ENCODE measurements at regions not wholly inside any gene's neighbourhood (a gene's known extent, or its start where the extent isn't known, plus 50 kb on each side); places are given as distances from the start of the nearest gene placed in this dataset.

GRCh38 chr5:56520986-56521730 lies 288.0 kb upstream of the ANKRD55 start:
- H3K9me3 ChIP-seq (ENCODE audit: severe bottlenecking), result no peaks in the 10 kb centered on the region
- no peaks in the 10 kb centered on the region for H3K27me3 ChIP-seq (ENCODE audit: insufficient read depth, low read depth, severe bottlenecking)
- no peak for TF ChIP-seq CTCF (IDR thresholded peaks at IDR 0.05; ENCODE audit: low read depth, low read length)
- no peaks in the 10 kb centered on the region for H3K36me3 ChIP-seq
- no peak for DNase-seq
- H3K4me3 ChIP-seq (ENCODE audit: low read depth, low read length), result no peak overlapping the region
- H3K27ac ChIP-seq, result no peak overlapping the region

- Histone ChIP-seq H3K4me3 (ENCODE audit: low read depth, low read length) (no peak overlapping the region), H3K27ac (no peak overlapping the region), H3K27me3 (ENCODE audit: insufficient read depth, low read depth, severe bottlenecking) (no peaks in the 10 kb centered on the region), H3K9me3 (ENCODE audit: severe bottlenecking) (no peaks in the 10 kb centered on the region), H3K36me3 (no peaks in the 10 kb centered on the region)
- no peak for TF ChIP-seq CTCF (IDR thresholded peaks at IDR 0.05; ENCODE audit: low read depth, low read length)
- no peak for DNase-seq
These were observed 285.7 kb upstream of the ANKRD55 start for GRCh38 chr5:56518820-56519219.

GRCh38 chr5:56517011-56517416 lies 283.9 kb upstream of the ANKRD55 start:
- peak overlapping the region; percentile 67 for H3K27ac ChIP-seq

DNA sequence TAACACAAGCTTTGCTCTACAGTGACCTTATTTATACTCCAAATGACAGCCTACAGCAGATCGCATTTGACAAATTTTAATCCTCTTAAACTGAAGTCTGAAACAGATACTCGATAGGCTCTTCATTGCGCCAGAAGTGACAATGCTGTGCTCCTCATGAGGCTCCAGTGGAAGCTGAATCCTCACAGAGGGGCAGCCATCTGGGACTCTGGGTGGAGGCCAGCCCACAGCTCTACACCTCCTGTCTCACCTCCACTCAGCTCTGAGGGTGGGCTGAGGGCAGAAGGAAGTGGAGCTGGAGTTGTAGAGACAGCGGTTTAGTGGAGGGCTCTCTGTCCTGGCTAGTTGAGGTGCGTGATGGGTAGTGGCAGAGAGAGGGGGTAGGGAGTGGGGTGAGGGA lies 283.3 kb upstream of the ANKRD55 start:
- no peaks in the 10 kb centered on the region for H3K27me3 ChIP-seq (ENCODE audit: insufficient read depth, low read depth, severe bottlenecking)
- peak overlapping the region; percentile 67 for H3K27ac ChIP-seq

More at GRCh38 chr5:56517011-56517416, 283.9 kb upstream of the ANKRD55 start:
- peak overlapping the region; percentile 7; the same call in 1 of the 2 replicates for H3K4me3 ChIP-seq (ENCODE audit: low read depth, low read length)
- TF ChIP-seq CTCF (IDR thresholded peaks at IDR 0.05; ENCODE audit: low read depth, low read length), result no peak
- no peaks in the 10 kb centered on the region for H3K36me3 ChIP-seq
- H3K27me3 ChIP-seq (ENCODE audit: insufficient read depth, low read depth, severe bottlenecking), result no peaks in the 10 kb centered on the region
- no peaks in the 10 kb centered on the region for H3K9me3 ChIP-seq (ENCODE audit: severe bottlenecking)
- DNase-seq, result peak; percentile 66

GRCh38 chr5:56516035-56516434 lies 282.9 kb upstream of the ANKRD55 start:
- DNase-seq, result no peak
- Histone ChIP-seq H3K9me3 (ENCODE audit: severe bottlenecking) (no peaks in the 10 kb centered on the region), H3K27ac (peak overlapping the region; percentile 18; the same call in 1 of the 2 replicates), H3K4me3 (ENCODE audit: low read depth, low read length) (peak overlapping the region; percentile 8; the same call in 1 of the 2 replicates), H3K27me3 (ENCODE audit: insufficient read depth, low read depth, severe bottlenecking) (no peaks in the 10 kb centered on the region), H3K36me3 (no peaks in the 10 kb centered on the region)
- no peak for TF ChIP-seq CTCF (IDR thresholded peaks at IDR 0.05; ENCODE audit: low read depth, low read length)

More for the DNA sequence above, 283.3 kb upstream of the ANKRD55 start:
- no peak for TF ChIP-seq CTCF (IDR thresholded peaks at IDR 0.05; ENCODE audit: low read depth, low read length)
- peak; percentile 93 for DNase-seq
- Histone ChIP-seq H3K36me3 (no peaks in the 10 kb centered on the region), H3K4me3 (ENCODE audit: low read depth, low read length) (peak overlapping the region; percentile 8; the same call in 1 of the 2 replicates), H3K9me3 (ENCODE audit: severe bottlenecking) (no peaks in the 10 kb centered on the region)
